BJ (cell line): ENCODE measurements at regions not wholly inside any gene's neighbourhood (a gene's known extent, or its start where the extent isn't known, plus 50 kb on each side); places are given as distances from the start of the nearest gene placed in this dataset.

ENCODE experiments used
- CTCF ChIA-PET: fragments of 350-600 bp; formaldehyde crosslinking; extraction: SDS; loops from one replicate; lab custom pipeline; 2021; ENCODE audit warnings: antibody characterized with exemption, inconsistent platforms; lab: Yijun Ruan, JAX
- POLR2A ChIA-PET: fragments of 300-600 bp; sonication (Branson Sonifier 250); formaldehyde crosslinking; extraction: SDS; loops from one replicate; lab custom pipeline; 2021; ENCODE audit warnings: antibody characterized with exemption; lab: Charles Lee
- DNase-seq: peaks from one replicate; pipeline ENCODE4 v3.0.0-alpha.2; 2011; ENCODE audit warnings: low read depth
- H3K27me3 ChIP-seq: 2 replicates; pipeline ENCODE4 v1.6.0; 2011; ENCODE audit warnings: low read length; ENCODE audit not compliant: control insufficient read depth, insufficient read depth
- H3K36me3 ChIP-seq: 2 replicates; pipeline ENCODE4 v1.5.1; 2011; ENCODE audit warnings: low read length; ENCODE audit not compliant: control insufficient read depth, insufficient read depth
- H3K4me3 ChIP-seq: 2 replicates; pipeline ENCODE4 v1.5.1; 2011; ENCODE audit warnings: low read depth, mild to moderate bottlenecking, control low read depth, low read length
- TF ChIP-seq, protein P1 (sequence below): IDR thresholded peaks from 2 replicates; pipeline ENCODE4 v1.5.1; 2011; ENCODE audit warnings: low read depth, mild to moderate bottlenecking, control low read depth, inconsistent platforms, low read length, moderate library complexity; ENCODE audit not compliant: insufficient read depth

DNA sequence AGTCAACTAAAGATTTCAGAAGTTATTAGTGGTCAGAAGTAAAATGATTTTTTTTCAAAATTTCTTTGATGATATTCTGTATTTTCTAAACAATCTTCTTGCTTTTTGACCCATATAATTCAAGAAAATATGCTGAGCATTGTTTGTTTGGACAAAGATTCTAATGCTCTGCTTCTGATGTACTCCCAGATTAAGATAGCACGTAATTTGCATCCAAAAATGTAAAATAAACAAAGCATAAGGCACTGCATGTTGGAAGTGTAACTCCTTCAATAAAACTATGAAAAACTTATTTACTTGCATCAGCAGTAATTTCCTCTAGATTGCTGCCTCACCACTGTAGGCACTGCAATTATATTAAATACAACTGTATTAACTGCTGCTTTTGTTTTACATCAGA lies 1054.1 kb downstream of the TTLL7 start:
- ChIA-PET POLR2A (no interaction called here), CTCF (no interaction called here)
- no peaks in the 10 kb centered on the region for H3K27me3 ChIP-seq
- DNase-seq: no peak
- H3K36me3 ChIP-seq: no peaks in the 10 kb centered on the region
- no peak overlapping the region for H3K4me3 ChIP-seq
- TF ChIP-seq, protein P1, sequence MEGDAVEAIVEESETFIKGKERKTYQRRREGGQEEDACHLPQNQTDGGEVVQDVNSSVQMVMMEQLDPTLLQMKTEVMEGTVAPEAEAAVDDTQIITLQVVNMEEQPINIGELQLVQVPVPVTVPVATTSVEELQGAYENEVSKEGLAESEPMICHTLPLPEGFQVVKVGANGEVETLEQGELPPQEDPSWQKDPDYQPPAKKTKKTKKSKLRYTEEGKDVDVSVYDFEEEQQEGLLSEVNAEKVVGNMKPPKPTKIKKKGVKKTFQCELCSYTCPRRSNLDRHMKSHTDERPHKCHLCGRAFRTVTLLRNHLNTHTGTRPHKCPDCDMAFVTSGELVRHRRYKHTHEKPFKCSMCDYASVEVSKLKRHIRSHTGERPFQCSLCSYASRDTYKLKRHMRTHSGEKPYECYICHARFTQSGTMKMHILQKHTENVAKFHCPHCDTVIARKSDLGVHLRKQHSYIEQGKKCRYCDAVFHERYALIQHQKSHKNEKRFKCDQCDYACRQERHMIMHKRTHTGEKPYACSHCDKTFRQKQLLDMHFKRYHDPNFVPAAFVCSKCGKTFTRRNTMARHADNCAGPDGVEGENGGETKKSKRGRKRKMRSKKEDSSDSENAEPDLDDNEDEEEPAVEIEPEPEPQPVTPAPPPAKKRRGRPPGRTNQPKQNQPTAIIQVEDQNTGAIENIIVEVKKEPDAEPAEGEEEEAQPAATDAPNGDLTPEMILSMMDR: no peak

DNA sequence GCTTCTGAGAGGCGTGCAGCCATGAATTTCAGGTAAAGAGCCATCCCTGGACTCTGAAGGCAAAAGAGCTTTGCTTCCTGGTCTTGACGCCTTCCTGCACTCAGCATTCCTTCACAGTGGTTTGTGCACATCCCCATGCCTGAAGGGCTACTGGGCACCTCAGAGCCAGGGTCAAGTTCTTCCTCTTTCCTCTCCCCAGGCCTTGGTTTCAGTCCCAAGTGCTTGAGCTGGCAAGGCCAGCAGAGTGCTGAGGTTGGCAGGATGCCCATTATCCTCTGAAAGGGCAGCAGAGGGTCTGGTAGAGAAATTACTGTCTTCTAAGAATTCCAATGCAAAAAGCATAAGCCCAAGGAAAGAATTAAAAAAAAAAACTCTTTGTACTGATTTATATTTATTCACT lies 1064.9 kb downstream of the TTLL7 start:
- DNase-seq: no peak
- Histone ChIP-seq H3K4me3 (no peak overlapping the region), H3K27me3 (no peaks in the 10 kb centered on the region; the same call in 1 of the 2 replicates), H3K36me3 (no peaks in the 10 kb centered on the region)
- POLR2A ChIA-PET: no interaction called here
- TF ChIP-seq, protein P1: no peak
- CTCF ChIA-PET: interaction anchor here (0.8 kb wide), 1 partner anchor 13 kb away, joined by 3 read pairs; no protein-coding TSS in a partner anchor

DNA sequence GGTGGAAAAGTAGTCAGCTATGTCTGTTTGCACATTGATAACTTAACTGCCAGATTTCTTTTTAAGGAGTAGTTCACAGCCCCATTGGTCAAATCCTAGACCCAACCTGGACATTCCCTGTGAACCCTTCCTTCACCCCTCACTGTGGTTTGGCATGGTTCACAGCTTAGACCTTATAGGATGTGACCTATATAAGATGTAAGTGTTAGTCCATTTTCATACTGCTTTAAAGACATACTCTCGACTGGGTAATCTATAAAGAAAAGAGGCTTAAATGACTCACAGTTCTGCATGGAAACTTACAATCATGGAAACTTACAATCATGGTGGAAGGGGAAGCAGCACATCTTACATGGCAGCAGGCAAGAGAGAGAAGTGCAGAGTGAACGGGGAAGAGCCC lies 1066.2 kb downstream of the TTLL7 start:
- DNase-seq: no peak
- CTCF ChIA-PET: no interaction called here
- Histone ChIP-seq H3K36me3 (no peaks in the 10 kb centered on the region), H3K27me3 (no peaks in the 10 kb centered on the region; the same call in 1 of the 2 replicates), H3K4me3 (no peak overlapping the region)
- POLR2A ChIA-PET: no interaction called here
- TF ChIP-seq, protein P1: no peak

DNA sequence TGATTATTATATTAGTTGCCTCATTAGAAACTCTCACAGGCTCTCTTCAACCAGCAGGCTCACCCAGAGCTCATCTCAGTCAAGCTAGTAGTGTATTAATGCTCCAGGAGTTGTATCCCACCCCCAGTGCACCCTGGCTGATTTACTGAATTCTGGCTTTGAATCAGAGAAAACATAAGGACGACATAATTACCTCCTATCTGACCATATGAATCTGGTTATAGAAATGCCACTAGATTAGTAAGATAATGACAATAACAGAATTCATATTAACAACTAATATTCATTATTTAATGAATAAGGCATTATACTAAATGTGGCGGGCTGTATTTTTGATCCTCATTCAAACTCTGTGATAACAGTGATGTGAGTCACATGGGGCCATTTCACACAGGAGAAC lies 1066.7 kb downstream of the TTLL7 start:
- no peak overlapping the region for H3K4me3 ChIP-seq
- H3K27me3 ChIP-seq: no peaks in the 10 kb centered on the region; the same call in 1 of the 2 replicates
- TF ChIP-seq, protein P1: no peak
- CTCF ChIA-PET: no interaction called here
- POLR2A ChIA-PET: no interaction called here
- H3K36me3 ChIP-seq: no peaks in the 10 kb centered on the region
- DNase-seq: no peak

DNA sequence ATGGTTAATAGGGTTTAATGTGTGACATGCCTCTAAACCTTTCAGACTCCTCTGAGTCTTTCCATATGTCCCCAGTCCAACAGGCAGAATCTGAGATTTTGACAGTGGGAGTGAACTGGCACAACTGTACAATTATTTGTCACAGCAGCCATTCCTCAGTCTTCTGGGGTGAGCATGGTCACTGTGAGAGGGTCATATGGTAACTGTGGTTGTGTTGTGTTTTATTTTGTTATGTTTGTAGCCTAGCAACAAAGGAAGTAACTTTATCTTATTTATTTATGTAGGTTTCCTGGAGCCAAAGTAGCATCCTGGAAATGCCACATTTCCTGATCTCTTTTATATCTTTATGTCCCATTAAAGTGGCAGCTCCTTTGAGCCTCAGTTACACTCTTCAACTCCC lies 1067.9 kb downstream of the TTLL7 start:
- H3K27me3 ChIP-seq: no peaks in the 10 kb centered on the region; the same call in 1 of the 2 replicates
- no peak for DNase-seq
- POLR2A ChIA-PET: no interaction called here
- CTCF ChIA-PET: no interaction called here
- H3K4me3 ChIP-seq: no peak overlapping the region
- TF ChIP-seq, protein P1: no peak
- H3K36me3 ChIP-seq: no peaks in the 10 kb centered on the region
